Activated CD4-positive, CD25-positive, alpha-beta regulatory T cell treated with anti-CD3 and anti-CD28 coated beads, Interleukin-2, amount 50 U/mL, for 24 hours (primary cell): ENCODE measurements at regions not wholly inside any gene's neighbourhood (a gene's known extent, or its start where the extent isn't known, plus 50 kb on each side); places are given as distances from the start of the nearest gene placed in this dataset.

Experiments
- ATAC-seq, 2 donors: fragments of 150-1000 bp; cut with Tn5 transposase; one replicate each; pipeline ENCODE4 v1.10.0; 2021; ENCODE audit warnings: mild to moderate bottlenecking in 1 of 2, moderate library complexity in 1 of 2

DNA sequence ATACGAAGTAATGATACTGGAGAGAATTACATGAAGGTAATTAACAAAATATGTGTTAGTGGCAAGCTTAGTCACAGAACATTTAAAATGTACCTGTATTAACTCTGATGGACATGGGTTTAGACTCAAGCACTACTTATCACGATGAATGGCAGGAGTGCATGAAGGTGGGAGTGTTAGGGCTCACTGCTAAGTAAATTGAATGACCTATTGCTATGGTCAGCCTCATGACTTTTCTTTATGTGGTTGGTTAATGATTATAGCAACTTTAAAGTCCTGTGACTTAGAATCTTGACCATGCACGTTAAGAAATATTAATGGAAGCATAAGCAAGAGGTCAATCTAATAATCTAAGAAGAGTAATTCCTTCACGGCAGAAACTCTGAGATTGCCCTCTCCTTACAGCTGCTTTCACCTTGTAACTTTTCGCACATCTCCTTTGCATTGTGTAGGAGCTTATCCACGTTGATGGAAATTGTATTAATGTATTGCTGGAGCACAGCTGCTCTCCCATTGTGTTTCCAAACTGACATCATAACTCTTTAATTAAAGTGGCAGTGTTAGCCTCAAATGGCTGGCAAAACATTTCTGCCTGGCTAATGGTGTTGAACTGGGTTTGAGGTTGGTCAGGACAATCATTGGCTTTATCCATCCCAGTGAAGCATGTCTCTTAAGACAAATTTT lies 114.5 kb downstream of the RXFP2 start:
- ATAC-seq, result no peak

DNA sequence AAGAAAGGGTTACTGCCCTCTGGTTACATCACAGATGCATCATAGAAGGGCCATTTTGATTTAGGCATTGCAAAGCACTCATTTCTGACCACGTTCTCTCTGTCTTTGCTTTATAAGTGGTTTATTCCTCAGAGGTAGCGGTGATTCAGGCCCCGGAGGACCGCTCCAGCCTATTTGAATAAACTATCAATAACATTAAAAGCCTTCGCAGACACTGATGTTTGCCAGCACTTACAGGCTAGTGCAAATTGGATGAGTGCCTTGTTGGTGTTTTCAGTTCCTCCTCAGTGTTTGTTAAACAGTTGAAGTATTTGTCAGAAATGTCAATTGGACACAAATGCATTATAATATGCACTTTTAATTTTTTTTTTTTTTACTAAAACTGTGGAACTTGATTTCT lies 120.2 kb downstream of the RXFP2 start:
- no peak for ATAC-seq

DNA sequence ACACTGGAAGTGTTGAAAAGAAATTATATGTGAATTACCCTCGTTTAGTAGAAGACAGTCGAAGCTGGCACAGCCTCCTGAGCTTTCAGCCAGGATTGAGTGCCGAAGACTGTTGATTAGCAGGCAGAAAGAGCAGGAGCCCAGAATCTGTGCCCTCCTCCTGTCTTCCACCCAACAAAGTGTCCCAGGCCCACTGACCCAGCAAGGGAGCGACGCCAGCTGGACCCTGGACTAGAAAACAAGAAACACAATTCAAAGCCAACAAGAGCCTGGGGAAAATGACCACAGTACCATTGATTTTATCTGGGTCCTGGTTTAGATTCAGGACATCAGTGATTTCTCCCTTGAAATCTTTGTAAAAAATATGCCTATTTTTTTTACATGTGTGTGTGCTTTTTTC lies 120.7 kb downstream of the RXFP2 start:
- no peak for ATAC-seq

DNA sequence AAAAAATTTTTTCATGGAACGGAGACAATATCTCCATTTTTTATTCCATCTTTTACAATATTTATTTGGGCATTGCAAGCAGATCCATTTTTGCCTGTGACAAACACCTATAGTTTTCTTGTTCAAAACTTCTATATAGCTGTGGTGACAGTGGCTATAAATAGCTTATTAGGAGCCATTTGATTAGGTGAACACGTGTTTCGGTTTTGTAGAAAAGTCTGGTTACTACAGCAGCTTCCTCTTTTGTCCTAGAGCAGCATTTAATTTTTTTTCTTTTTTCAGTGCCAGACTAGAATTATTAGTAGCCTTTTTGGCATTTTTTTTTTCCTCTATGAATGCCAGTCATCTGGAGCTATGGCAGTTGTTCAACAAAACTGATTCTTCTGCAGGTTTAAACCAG lies 123.5 kb downstream of the RXFP2 start:
- ATAC-seq, result no peak

DNA sequence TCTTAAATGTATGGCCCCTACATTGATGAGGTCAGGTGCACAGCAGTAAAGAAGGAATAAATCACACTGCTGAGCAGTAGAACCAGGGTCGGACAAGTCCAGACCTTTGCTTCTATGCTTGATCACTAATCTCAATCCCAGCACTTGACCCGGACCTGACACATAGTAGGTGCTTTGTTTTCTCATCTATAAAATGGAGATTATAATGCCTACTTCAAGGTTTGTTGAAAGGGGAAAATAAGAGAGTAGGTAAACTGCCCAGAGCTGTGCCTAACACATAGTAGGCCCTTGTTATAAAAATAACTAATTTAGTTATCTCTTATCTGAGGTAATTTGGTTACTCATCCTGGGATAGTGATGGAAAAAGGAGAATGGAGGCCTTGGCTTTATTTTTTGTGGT lies 125.0 kb downstream of the RXFP2 start:
- ATAC-seq, result no peak

DNA sequence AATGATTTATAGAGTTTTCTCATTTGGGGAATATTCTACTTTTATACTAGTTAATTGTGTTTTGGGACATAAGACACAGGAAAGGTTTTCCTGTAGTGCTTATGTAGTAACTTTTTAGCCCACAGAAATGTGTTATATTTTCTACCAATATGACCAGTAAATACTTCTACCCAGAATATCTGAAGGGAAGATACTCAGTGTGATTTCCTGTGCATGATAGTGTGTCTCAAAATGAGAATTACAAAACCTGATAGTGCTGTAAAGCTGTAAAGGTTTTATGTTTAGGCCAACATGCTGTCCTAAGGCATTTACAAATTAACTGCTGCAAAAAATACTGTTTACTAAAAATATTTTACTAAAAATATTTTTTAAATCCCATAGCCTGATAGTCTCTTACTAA lies 126.8 kb downstream of the RXFP2 start:
- no peak for ATAC-seq

DNA sequence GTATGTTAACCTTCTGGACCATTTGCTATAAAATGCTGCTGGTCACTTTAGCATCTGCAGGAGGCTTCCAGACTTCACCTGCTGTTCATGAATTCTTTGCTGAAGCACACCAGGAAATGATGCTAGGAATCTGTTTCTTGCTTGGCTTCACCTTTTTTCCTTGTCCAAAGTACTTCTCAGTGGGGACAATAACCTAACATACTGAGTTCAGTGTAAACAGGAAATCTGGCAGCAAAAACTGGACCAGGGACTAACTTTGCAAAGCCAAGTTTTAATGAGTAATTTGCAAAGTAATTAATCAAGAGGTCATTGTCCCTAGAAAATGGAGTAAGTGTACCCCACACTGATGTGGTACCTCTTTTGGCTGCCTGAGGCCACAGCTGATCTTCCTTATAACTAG lies 128.4 kb downstream of the RXFP2 start:
- no peak for ATAC-seq

DNA sequence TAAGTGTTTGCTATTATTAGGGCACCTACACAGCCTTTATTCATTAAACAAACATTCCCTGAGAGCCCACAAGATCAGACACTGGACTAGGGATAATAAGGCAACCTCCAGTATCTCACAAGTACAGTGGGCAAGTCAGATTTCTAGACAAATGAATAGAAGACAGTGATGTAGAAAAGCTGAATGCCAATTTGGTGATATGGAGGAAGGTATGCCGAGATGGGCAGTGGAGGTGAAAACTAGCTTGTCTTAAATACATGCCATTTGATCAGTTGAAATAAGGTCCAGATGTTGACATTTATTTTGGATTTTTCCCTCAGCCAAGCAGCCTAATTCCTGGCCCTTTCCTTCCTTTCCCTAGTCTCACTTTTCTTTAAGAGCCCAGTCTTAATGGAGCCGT lies 130.3 kb downstream of the RXFP2 start:
- ATAC-seq, result no peak

DNA sequence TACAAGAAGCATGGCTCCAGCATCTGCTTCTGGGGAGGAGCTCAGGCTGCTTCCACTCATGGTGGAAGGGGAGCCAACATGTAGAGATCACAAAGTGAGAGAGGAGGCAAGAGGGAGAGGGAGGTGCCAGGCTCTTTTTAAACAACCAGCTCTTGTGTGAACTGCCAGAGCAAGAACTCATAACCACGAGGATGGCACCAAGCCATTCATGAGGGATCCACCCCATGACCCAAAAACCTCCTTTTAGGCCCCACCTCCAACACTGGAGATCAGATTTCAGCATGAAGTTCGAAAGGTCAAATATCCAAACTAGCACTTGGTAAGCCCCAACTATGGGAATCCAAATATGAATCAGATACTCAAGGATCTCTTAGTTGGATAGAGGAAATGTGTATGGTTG lies 131.2 kb downstream of the RXFP2 start:
- no peak for ATAC-seq

DNA sequence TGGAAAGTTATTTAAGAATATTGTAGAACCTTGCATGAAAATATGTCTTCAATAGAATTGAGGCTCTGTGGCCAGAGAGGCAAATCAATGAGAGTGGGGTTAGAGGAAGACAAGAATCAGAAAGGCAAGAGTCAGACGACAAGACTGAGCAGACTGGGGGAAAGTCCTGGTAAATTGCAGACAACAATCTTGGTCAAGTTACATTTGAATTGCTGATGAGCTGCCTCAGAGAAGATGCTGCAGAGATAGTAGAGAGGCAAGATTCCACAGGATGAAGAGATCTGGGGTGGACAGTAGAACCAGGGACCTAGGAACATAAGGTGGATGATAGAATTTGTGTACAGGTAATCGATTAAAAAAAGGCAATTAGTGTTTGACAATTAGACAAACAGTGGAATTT lies 133.8 kb downstream of the RXFP2 start:
- no peak for ATAC-seq

DNA sequence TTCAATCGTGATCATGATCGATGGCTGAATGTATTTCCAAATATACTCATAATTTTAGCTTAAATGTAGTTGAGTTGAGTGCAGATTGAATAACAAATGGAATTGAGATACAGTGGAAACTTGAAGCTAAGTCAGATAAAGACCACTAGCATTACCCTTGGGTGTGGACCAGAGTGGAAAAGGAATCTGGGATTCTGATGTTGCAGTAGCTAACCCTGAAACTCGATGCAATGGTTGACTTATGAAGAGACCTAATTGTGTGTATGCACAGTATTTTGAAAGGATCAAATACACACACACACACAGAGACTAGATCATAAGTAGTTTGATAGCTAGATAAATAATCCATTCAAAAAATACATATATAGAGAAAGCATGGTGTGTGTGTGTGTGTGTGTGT lies 135.8 kb downstream of the RXFP2 start:
- ATAC-seq, result no peak

DNA sequence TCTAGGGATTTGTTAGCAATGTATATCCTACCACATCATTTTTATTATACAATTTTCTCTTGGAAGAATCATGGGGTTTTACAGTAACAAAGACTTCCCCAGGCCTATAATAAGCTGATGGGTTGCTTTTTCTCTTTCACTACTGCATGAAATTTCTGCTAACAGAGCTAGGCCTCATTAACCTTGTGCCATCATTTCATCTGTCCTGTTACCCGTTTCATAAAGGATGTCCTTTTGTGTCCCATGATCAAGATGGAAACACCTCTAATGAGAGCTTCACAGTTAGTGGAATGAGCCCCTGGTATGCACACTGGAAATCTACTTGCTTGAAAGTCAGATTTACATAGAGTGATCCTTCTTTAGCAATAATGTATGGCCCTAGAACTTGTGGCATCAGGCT lies 138.7 kb downstream of the RXFP2 start:
- ATAC-seq, result no peak

DNA sequence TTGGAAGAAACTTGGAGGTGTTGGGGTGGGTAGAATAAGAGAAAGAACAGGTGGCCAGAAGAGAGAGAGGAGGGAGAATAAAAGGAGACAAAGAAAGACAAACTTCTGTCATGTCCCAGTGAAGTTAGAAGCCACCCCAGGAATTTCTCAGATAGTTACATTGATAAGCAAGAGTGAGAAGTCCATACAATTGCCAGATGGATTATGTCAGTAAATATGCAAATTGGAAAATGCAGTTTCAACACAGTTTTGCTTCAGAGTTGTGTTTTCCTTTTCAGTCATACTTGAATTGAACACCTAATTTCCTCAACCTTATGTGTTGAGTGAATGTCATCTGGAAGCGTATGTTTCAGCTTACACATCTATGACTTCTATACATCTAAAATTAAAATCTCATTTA lies 139.2 kb downstream of the RXFP2 start:
- no peak for ATAC-seq

DNA sequence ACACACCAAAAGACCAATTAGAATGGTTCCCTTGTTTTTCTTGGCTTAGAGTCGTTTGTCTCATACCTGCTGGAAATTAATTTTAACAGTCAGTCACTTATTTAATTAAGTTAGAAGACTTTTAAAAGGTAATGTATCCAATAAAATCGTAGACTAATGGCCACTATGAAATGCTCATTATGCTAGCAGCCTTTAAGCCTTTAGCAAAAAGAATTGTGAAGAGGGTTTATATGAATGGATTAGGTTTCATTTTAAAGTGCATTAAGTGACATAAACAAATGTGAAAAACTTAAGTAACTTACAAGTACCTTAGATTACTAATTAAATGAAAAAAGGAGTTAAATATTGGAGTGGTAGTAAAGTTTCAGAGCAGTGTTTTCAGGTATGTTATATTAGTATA lies 139.6 kb downstream of the RXFP2 start:
- ATAC-seq, result no peak

DNA sequence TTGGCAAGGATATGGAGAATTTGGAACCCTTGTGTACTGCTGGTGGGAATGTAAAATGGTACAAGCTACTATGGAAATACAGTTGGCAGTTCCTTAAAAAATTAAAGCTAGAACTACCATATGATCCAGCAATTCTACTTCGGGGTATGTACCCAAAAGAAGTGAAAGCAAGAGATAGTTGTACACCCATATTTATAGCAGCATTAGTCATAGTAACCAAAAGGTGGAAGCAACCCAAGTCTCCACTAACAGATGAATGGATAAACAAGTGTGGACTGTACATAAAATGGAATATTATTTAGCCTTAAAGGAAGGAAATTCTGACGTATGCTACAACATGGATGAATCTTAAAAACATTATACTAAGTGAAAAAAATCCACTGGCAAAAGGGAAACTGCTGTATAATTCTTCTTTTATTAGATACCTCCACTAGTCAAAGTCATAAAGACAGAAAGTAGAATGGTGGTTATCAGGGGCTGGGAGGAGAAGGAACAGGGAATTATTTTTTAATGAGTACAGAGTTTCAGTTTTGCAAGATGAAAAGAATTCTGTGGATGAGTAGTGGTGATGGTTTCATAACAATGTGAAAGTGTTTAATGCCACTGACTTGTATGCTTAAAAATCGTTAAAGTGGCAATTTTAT lies 141.6 kb downstream of the RXFP2 start:
- no peak for ATAC-seq

DNA sequence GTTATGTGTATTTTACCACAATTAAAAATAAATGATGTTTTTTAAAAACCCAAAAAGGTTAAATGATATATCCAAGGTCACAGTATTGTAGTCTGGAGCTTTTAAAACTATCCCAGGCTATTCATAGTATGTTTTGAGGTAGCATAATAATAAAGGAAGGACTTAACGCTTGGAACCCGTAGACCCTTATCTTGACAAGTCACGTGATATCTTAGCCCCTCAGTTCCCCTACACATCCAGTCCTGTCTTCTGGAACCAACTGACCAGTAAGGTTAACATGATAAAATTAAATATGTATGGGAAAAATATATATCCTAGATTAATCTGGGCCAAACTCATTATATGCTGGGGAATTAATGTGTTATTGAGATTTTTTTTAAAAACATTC lies 142.2 kb downstream of the RXFP2 start:
- no peak for ATAC-seq

DNA sequence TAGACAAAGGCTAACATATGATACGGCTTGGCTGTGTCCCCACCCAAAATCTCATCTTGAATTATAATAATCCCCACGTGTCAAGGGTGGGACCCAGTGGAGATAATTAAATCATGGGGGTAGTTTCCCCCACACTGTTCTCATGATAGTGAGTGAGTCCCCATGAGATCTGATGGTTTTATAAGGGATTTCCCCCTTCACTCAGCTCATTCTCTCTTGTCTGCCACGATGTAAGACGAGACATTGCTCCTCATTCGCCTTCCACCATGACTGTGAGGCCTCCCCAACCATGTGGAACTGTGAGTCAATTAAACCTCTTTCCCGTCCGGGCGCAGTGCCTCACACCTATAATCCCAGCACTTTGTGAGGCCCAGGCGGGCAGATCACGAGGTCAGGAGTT lies 143.5 kb downstream of the RXFP2 start:
- ATAC-seq, result peak in 1 of 2 donors; percentile 20

DNA sequence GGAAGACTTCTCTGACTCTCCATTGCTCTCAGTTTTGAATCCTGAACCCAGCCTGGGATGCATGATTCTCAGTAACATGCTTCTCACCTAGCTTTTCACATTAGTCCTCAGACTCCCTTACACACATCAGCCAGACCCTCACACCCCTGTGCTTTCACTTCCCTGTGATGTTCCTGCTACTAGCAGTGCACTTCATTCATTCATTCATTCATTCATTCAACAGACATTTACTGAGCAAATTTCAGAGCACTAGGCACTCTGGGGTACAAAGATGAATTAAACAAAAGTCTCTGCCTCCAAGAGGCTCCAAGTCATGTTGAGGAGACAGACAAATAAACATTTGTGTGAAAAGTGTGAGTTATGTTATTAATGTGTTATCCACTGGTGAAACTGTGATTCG lies 145.2 kb downstream of the RXFP2 start:
- no peak for ATAC-seq

DNA sequence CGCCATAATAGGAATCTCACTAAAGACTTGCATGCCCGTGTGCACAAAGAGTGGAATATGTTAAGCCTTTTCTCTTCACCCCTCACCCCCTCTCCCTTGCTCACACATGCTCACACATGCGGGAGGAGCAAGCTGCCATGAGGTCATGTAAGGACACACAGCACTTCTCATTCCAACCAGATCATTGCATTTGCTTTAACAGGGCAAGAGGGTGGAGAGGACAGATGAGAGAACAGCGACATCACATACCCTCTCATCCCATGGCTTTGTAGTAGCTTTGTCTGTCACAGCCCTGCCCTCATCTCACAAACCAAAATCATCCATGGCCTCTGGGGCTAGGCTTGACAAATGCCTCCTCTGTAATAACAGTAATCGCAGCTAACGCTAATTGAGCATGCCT lies 145.6 kb upstream of the FRY start:
- ATAC-seq, result no peak

DNA sequence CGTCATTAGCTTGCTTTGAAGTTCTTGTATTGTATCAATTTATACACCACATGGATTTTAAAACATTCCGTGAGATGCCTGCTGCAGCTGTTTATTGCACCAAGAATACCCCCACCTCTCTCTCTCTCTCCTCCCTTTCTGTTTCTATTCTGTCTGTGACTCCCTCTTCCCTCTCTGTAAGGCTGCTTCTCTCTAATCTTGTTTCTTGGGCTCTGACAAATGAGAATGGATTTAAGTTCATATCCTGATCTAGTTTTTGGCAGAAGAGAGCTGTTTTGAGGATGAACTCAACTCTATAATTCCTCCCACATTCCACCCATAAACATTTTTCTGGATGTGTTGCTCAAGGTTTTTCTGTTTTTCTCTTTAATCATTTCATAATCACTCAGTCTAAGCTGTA lies 144.3 kb upstream of the FRY start:
- ATAC-seq, result no peak

DNA sequence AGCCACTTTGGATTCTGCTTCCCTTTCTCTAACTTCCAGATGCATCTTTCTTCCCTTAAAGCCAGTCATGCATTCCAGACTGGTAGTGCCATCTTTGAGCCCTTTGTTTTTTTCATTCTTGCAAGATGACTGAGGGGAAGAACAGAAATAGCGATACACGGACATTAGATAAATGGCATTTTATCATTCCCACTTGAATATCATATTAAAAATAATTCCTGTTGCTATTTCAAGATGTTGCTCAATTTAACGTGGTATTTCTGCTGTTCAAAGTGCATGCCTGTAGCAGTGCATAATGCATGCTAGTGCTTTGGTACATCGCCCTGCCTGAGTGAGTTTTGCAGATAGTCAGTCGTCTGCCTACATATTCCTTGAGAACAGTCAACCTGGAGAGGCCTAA lies 140.6 kb upstream of the FRY start:
- ATAC-seq, result no peak

DNA sequence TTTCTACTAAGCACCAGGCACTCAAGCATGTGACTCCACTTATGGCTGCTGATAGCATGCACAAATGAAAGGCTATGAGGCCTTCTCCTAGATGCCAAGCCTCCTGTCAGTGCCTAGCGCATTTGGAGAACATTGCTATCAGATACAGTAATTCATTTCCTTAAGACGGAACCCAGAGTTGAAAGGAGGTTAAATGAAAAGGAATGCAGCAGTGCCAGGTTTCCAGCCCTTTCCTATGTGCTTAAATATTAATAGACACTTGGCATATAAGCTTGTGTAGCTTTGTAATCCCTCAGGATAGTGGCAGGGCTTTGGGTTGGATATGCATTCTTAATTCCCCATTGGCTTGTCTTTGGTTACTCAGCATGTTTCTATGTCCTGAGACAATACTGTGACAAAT lies 140.1 kb upstream of the FRY start:
- ATAC-seq, result no peak

DNA sequence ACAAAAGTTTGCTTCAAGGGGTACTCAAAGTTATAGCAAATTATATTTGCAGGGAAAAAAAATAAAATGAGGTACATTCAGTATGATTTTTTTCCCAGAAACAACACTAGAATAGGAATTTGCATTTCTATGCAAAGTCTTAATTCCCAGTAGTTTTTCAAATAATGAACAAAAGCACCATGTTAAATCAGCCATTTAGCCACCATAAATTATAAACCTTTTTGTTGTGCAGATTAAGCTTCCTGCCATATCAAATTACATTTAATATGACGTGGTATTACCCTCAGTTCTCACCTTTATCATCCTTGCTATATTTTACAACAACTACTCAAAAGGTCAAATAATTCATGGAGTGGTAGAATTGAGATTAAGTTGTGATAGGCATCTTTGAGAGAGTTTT lies 136.6 kb upstream of the FRY start:
- no peak for ATAC-seq

DNA sequence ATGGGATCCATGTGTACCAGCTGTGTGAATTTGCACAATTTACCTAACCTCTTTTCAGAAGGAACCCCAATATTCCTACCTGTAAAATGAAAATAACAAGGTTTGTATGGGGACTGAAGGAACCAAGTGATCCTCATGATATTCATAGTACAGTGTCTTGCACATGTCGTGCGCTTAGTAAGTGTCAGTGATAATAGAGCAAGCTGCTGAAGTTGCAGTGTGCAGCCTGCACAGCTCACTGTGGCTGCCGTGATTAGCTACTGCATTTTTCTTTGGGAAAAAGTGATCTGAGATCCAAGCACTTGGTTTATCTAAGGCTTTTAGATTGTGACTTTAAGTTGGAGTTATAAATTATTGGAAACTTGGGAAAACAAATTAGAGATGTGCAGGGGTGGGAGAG lies 135.9 kb upstream of the FRY start:
- ATAC-seq, result no peak

DNA sequence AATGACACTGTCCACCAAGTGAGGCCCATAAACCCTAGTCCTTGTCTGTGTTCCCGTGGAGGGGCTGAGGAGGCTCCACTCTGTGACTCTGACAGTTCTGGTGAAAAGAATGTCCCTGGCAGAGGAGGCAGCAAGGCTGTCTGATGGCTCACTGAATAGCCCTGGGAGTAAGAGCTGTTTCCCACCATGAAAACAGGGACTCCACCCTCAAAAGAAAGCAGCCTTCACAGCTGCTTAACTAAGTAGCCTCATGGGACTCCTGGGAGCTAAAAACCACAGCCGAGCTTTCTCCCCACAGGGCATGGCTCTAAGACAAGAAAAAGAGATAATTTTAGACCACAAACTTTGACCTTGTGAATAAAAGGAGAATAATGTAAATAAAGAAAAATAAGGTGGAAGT lies 135.1 kb upstream of the FRY start:
- ATAC-seq, result no peak
